Sigmoid colon (tissue), 4 donors: ENCODE measurements at regions not wholly inside any gene's neighbourhood (a gene's known extent, or its start where the extent isn't known, plus 50 kb on each side); places are given as distances from the start of the nearest gene placed in this dataset.
"Not testable (repeated sequence)": the region's sequence is repeated elsewhere in the genome, so short reads cannot be mapped to it uniquely, and the experiment has no call there.

ENCODE experiments used
- EP300 ChIP-seq, 4 donors: sonication (generic); formaldehyde crosslinking; IDR thresholded peaks; one replicate each; pipeline ENCODE4 v1.6.1; 2017; ENCODE audit warnings: antibody characterized with exemption in 4 of 4
- POLR2A ChIP-seq, 2 donors: fragments of 450-650 bp; IDR thresholded peaks; one replicate each; pipeline ENCODE4 v1.6.1; 2016; ENCODE audit warnings: antibody characterized with exemption in 2 of 2, mild to moderate bottlenecking in 2 of 2, moderate library complexity in 2 of 2
- TF ChIP-seq, protein P1 (sequence below), 4 experiments: fragments of 450-650 bp in 3 of 4; fragments of 200-600 bp in 1 of 4; IDR thresholded peaks; one replicate each; pipeline ENCODE4 v1.5.1; 2016 to 2019; ENCODE audit warnings: antibody characterized with exemption in 4 of 4, mild to moderate bottlenecking in 3 of 4, moderate library complexity in 2 of 4

DNA sequence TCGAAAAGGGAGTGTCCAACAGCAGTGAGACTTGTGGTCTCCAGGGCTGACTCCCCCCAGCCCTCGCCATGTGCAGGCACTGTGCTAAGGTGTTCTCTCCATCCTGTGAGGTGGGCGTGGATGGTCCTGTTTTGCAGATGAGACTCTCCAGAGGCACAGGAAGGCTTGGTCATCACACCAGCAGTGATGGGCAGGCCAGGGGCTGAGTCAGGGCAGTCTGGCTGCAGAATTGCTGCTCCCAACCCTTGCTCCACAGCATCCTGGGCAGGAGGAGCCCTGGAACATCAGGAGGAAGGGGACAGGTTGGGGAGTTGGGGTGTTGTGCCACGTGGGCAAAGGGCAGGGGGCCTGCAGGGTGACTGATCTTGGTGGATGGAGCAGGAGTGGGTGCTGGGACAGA lies 69.3 kb upstream of the TUBA3E start:
- TF ChIP-seq POLR2A, EP300 (IDR thresholded peaks at IDR 0.05): not testable (repeated sequence)
- TF ChIP-seq, protein P1, sequence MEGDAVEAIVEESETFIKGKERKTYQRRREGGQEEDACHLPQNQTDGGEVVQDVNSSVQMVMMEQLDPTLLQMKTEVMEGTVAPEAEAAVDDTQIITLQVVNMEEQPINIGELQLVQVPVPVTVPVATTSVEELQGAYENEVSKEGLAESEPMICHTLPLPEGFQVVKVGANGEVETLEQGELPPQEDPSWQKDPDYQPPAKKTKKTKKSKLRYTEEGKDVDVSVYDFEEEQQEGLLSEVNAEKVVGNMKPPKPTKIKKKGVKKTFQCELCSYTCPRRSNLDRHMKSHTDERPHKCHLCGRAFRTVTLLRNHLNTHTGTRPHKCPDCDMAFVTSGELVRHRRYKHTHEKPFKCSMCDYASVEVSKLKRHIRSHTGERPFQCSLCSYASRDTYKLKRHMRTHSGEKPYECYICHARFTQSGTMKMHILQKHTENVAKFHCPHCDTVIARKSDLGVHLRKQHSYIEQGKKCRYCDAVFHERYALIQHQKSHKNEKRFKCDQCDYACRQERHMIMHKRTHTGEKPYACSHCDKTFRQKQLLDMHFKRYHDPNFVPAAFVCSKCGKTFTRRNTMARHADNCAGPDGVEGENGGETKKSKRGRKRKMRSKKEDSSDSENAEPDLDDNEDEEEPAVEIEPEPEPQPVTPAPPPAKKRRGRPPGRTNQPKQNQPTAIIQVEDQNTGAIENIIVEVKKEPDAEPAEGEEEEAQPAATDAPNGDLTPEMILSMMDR (IDR thresholded peaks at IDR 0.05) = not testable (repeated sequence)
